Right atrium auricular region (tissue), 2 donors: ENCODE measurements at regions not wholly inside any gene's neighbourhood (a gene's known extent, or its start where the extent isn't known, plus 50 kb on each side); places are given as distances from the start of the nearest gene placed in this dataset.

Experiments
- DNase-seq: peaks from one replicate; pipeline ENCODE4 v3.0.0-alpha.2; 2019; ENCODE audit warnings: low spot score
- H3K27ac ChIP-seq, 2 donors: fragments of 200-600 bp; sonication (generic); 1 replicate in 1 of 2; 2 replicates in 1 of 2; pipeline ENCODE4 v1.5.1; 2016 to 2019
- H3K27me3 ChIP-seq, 2 donors: fragments of 200-600 bp; sonication (generic); one replicate each; pipeline versions ENCODE4 v1.5.1 to v1.6.0; 2017 to 2019
- H3K36me3 ChIP-seq: fragments of 200-600 bp; sonication (generic); one replicate; pipeline ENCODE4 v1.5.1; 2016
- H3K4me1 ChIP-seq, 2 donors: fragments of 200-600 bp; sonication (generic); one replicate each; pipeline versions ENCODE4 v1.5.1 to v1.6.0; 2017 to 2019
- H3K4me3 ChIP-seq, 2 donors: fragments of 200-600 bp; sonication (generic); 1 replicate in 1 of 2; 2 replicates in 1 of 2; pipeline ENCODE4 v1.5.1; 2017 to 2019; ENCODE audit warnings: mild to moderate bottlenecking in 1 of 2, moderate library complexity in 1 of 2
- H3K9me3 ChIP-seq, 2 donors: fragments of 200-600 bp; sonication (generic); one replicate each; pipeline ENCODE4 v1.5.1; 2019
- CTCF ChIP-seq, 2 donors: fragments of 200-600 bp; sonication (generic); IDR thresholded peaks; one replicate each; pipeline ENCODE4 v1.5.1; 2019; ENCODE audit warnings: antibody characterized with exemption in 2 of 2

DNA sequence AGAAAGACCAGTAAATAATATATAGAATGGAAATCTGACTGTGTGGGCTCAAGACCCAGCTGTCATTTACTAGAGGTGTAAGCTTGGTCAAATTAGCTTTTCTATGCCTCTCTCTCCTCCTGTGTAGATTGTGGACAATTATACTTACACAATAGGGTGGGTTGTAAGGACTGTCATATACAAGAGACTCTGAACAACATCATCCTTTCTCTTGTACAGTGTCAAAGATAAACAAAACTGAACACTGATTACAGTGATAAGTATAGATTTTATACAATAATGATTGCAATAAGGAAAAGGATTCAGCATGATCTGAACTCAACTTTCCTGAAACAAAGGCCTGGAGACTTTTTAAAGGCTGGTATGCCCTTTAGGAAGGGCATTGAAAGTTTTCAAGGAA is 429.2 kb upstream of the HS3ST1 start:
- no peaks in the 10 kb centered on the region for H3K4me1 ChIP-seq
- no peak for DNase-seq
- no peaks in the 10 kb centered on the region for H3K36me3 ChIP-seq
- H3K27me3 ChIP-seq, result no peaks in the 10 kb centered on the region
- no peak overlapping the region for H3K4me3 ChIP-seq
- H3K27ac ChIP-seq, result no peak overlapping the region
- no peaks in the 10 kb centered on the region for H3K9me3 ChIP-seq
- TF ChIP-seq CTCF (IDR thresholded peaks at IDR 0.05), result no peak

DNA sequence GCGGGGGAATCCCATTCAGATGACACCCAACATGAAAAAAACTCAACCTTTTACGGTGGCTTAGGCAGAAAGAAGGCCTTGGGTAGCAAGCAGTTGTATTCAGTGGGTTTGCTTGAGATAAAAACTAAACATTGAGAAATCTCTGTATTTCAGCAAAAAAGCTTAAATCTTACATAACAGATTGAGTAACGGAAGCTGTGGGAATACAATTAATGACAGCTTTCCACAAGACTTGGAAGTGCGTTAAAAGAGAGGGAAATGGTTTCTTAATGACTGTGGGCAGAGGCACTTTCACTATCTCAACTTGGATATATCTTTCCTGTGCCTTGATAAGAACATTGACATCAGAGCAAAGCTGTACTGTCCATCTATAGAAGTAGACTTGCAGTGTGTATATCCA is 418.5 kb upstream of the HS3ST1 start:
- no peak for TF ChIP-seq CTCF (IDR thresholded peaks at IDR 0.05)
- no peak for DNase-seq
- Histone ChIP-seq H3K36me3 (no peaks in the 10 kb centered on the region), H3K27ac (no peak overlapping the region), H3K27me3 (no peaks in the 10 kb centered on the region), H3K9me3 (no peaks in the 10 kb centered on the region), H3K4me3 (no peak overlapping the region), H3K4me1 (no peaks in the 10 kb centered on the region)

- no peak for DNase-seq
Measured at GRCh38 chr4:11843927-11844326, 415.2 kb upstream of the HS3ST1 start.

DNA sequence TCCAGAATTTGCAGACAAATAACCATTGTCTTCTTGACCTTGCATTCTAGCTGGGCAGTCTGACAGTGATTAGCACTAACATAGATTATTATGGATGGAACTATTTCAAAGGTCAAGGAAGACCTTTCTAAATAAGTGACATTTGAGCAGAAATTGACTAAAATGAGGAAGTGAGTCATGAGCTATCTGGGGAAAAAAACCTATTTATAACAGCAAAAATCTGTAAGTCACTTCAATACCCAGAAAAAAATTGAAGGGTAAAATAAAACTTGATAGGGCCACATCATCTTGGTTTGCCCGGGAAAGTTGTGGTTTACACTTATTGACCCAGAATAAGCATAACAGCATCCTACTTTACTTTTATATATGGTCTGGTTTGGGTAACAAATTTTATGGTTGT is 414.6 kb upstream of the HS3ST1 start:
- no peak for TF ChIP-seq CTCF (IDR thresholded peaks at IDR 0.05)
- DNase-seq, result no peak
- Histone ChIP-seq H3K27me3 (no peaks in the 10 kb centered on the region), H3K27ac (no peak overlapping the region), H3K9me3 (no peaks in the 10 kb centered on the region), H3K4me1 (no peaks in the 10 kb centered on the region), H3K36me3 (no peaks in the 10 kb centered on the region), H3K4me3 (no peak overlapping the region)

More at GRCh38 chr4:11843927-11844326, 415.2 kb upstream of the HS3ST1 start:
- no peaks in the 10 kb centered on the region for H3K4me1 ChIP-seq
- no peaks in the 10 kb centered on the region for H3K27me3 ChIP-seq
- no peaks in the 10 kb centered on the region for H3K36me3 ChIP-seq
- H3K4me3 ChIP-seq, result no peak overlapping the region
- no peaks in the 10 kb centered on the region for H3K9me3 ChIP-seq
- no peak overlapping the region for H3K27ac ChIP-seq
- no peak for TF ChIP-seq CTCF (IDR thresholded peaks at IDR 0.05)

DNA sequence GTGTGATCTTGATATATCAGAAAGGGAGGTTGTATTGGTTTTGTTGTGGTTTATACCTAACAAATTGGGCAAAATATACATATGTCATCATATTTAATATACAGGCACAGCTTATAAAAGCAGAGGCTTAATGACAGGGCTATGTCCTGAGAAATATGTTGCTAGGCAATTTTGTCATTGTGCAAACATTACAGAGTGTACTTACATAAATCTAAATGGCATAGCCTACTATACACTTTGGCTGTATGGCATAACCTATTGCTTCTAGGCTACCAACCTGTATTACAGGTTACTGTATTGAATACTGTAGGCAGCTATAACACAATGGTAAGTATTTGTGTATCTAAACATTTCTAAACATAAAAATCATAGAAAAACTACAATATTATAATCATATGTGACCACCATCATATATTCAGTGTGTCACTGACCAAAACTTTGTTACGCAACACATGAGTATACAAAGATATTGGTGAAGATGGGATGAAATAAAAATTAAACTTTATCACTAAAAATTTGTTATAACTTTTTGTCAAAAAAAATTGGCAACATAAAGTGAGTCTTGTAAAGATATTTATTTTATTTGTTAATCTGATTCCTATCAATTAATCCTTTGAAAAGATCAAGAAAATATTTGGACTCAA is 414.0 kb upstream of the HS3ST1 start:
- Histone ChIP-seq H3K9me3 (no peaks in the 10 kb centered on the region), H3K27me3 (no peaks in the 10 kb centered on the region), H3K4me3 (no peak overlapping the region), H3K4me1 (no peaks in the 10 kb centered on the region), H3K27ac (no peak overlapping the region), H3K36me3 (no peaks in the 10 kb centered on the region)
- TF ChIP-seq CTCF (IDR thresholded peaks at IDR 0.05), result no peak
- DNase-seq, result no peak

DNA sequence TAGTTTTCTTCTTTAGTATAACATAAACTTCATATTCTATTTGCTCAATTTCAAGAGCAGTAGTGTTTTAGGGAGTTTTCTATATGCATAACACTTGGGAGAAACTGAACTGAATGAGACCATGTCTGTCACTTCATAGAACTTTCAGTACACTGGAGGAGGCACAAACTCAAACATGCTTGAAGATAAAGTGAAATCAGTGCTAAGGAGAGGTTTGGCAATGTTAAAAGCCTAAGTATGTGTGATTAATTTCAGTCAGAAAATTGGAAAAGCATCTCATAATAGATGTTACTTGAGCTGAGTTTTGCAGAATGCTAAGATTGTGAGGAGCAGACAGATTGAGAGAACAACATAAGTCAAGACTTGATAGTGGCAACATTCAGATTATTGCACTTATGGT is 411.2 kb upstream of the HS3ST1 start:
- DNase-seq, result no peak
- H3K36me3 ChIP-seq, result no peaks in the 10 kb centered on the region
- no peak overlapping the region for H3K27ac ChIP-seq
- TF ChIP-seq CTCF (IDR thresholded peaks at IDR 0.05), result no peak
- no peaks in the 10 kb centered on the region for H3K27me3 ChIP-seq
- no peaks in the 10 kb centered on the region for H3K9me3 ChIP-seq
- H3K4me1 ChIP-seq, result no peaks in the 10 kb centered on the region
- no peak overlapping the region for H3K4me3 ChIP-seq
